ENCODE measurements at regions not wholly inside any gene's neighbourhood (a gene's known extent, or its start where the extent isn't known, plus 50 kb on each side); places are given as distances from the start of the nearest gene placed in this dataset.

GRCh38 chr2:103208916-103209315 is 447.1 kb downstream of the TMEM182 start:
- H3K36me3 ChIP-seq (ENCODE audit: control insufficient read depth in 2 of 3, insufficient read depth in 3 of 3, low read length in 3 of 3), result no peaks in the 10 kb centered on the region
- H3K9ac ChIP-seq (ENCODE audit: low read length in 3 of 3), result no peak overlapping the region
- H3K27me3 ChIP-seq (ENCODE audit: control insufficient read depth, insufficient read depth, low read length), result no peaks in the 10 kb centered on the region
- no peaks in the 10 kb centered on the region for H3K4me1 ChIP-seq (ENCODE audit: control insufficient read depth in 2 of 3, insufficient read depth in 2 of 3, low read depth in 1 of 3, low read length in 3 of 3)
- DNase-seq, result no peak
- intact Hi-C loops (cut with DNase I), result no loop called here
- no peaks in the 10 kb centered on the region for H3K9me3 ChIP-seq (ENCODE audit: control insufficient read depth in 2 of 3, insufficient read depth in 1 of 3, low read length in 3 of 3)
- no peak for TF ChIP-seq CTCF (IDR thresholded peaks at IDR 0.05; ENCODE audit: borderline replicate concordance, extremely low read depth, insufficient read depth)
- H3K27ac ChIP-seq (ENCODE audit: low read depth in 2 of 2, low read length in 2 of 2), result no peak overlapping the region
- FAIRE-seq, result no peak
- H3K4me3 ChIP-seq (ENCODE audit: low read length in 3 of 3), result no peak overlapping the region

GRCh38 chr2:103213028-103213542 is 451.3 kb downstream of the TMEM182 start:
- Histone ChIP-seq H3K4me3 (ENCODE audit: low read length in 3 of 3) (no peak overlapping the region), H3K9me3 (ENCODE audit: control insufficient read depth in 2 of 3, insufficient read depth in 1 of 3, low read length in 3 of 3) (no peaks in the 10 kb centered on the region), H3K9ac (ENCODE audit: low read length in 3 of 3) (no peak overlapping the region), H3K36me3 (ENCODE audit: control insufficient read depth in 2 of 3, insufficient read depth in 3 of 3, low read length in 3 of 3) (no peaks in the 10 kb centered on the region), H3K27me3 (ENCODE audit: control insufficient read depth, insufficient read depth, low read length) (no peaks in the 10 kb centered on the region), H3K27ac (ENCODE audit: low read depth in 2 of 2, low read length in 2 of 2) (no peak overlapping the region), H3K4me1 (ENCODE audit: control insufficient read depth in 2 of 3, insufficient read depth in 2 of 3, low read depth in 1 of 3, low read length in 3 of 3) (no peaks in the 10 kb centered on the region)
- no peak for DNase-seq
- FAIRE-seq, result no peak
- intact Hi-C loops (cut with DNase I), result no loop called here
- TF ChIP-seq CTCF (IDR thresholded peaks at IDR 0.05; ENCODE audit: borderline replicate concordance, extremely low read depth, insufficient read depth), result no peak

GRCh38 chr2:103218516-103218915 is 456.7 kb downstream of the TMEM182 start:
- FAIRE-seq, result no peak
- Histone ChIP-seq H3K27me3 (ENCODE audit: control insufficient read depth, insufficient read depth, low read length) (no peaks in the 10 kb centered on the region), H3K4me3 (ENCODE audit: low read length in 3 of 3) (no peak overlapping the region), H3K36me3 (ENCODE audit: control insufficient read depth in 2 of 3, insufficient read depth in 3 of 3, low read length in 3 of 3) (no peaks in the 10 kb centered on the region), H3K9me3 (ENCODE audit: control insufficient read depth in 2 of 3, insufficient read depth in 1 of 3, low read length in 3 of 3) (no peaks in the 10 kb centered on the region), H3K27ac (ENCODE audit: low read depth in 2 of 2, low read length in 2 of 2) (no peak overlapping the region), H3K4me1 (ENCODE audit: control insufficient read depth in 2 of 3, insufficient read depth in 2 of 3, low read depth in 1 of 3, low read length in 3 of 3) (no peaks in the 10 kb centered on the region), H3K9ac (ENCODE audit: low read length in 3 of 3) (no peak overlapping the region)
- intact Hi-C loops (cut with DNase I), result no loop called here
- no peak for TF ChIP-seq CTCF (IDR thresholded peaks at IDR 0.05; ENCODE audit: borderline replicate concordance, extremely low read depth, insufficient read depth)
- no peak for DNase-seq

GRCh38 chr2:103219398-103219797 is 457.6 kb downstream of the TMEM182 start:
- intact Hi-C loops (cut with DNase I), result no loop called here
- DNase-seq, result no peak

More at GRCh38 chr2:103219398-103219797, 457.6 kb downstream of the TMEM182 start:
- Histone ChIP-seq H3K9ac (ENCODE audit: low read length in 3 of 3) (no peak overlapping the region), H3K4me1 (ENCODE audit: control insufficient read depth in 2 of 3, insufficient read depth in 2 of 3, low read depth in 1 of 3, low read length in 3 of 3) (no peaks in the 10 kb centered on the region), H3K36me3 (ENCODE audit: control insufficient read depth in 2 of 3, insufficient read depth in 3 of 3, low read length in 3 of 3) (no peaks in the 10 kb centered on the region), H3K4me3 (ENCODE audit: low read length in 3 of 3) (no peak overlapping the region), H3K27ac (ENCODE audit: low read depth in 2 of 2, low read length in 2 of 2) (no peak overlapping the region), H3K9me3 (ENCODE audit: control insufficient read depth in 2 of 3, insufficient read depth in 1 of 3, low read length in 3 of 3) (no peaks in the 10 kb centered on the region), H3K27me3 (ENCODE audit: control insufficient read depth, insufficient read depth, low read length) (no peaks in the 10 kb centered on the region)
- FAIRE-seq, result no peak
- TF ChIP-seq CTCF (IDR thresholded peaks at IDR 0.05; ENCODE audit: borderline replicate concordance, extremely low read depth, insufficient read depth), result no peak

Data from kidney (tissue), 13 donors.